Transverse colon (tissue), 4 donors: ENCODE measurements at regions not wholly inside any gene's neighbourhood (a gene's known extent, or its start where the extent isn't known, plus 50 kb on each side); places are given as distances from the start of the nearest gene placed in this dataset.

Source experiments
- DNase-seq: peaks from one replicate; pipeline ENCODE4 v3.0.0-alpha.2; 2019
- H3K27ac ChIP-seq, 4 donors: fragments of 200-600 bp; sonication (generic); 2 replicates each; pipeline ENCODE4 v1.5.1; 2016 to 2018; ENCODE audit warnings: inconsistent platforms in 4 of 4
- H3K27me3 ChIP-seq: fragments of 200-600 bp; sonication (generic); 2 replicates; pipeline ENCODE4 v1.5.1; 2017; ENCODE audit warnings: inconsistent platforms
- H3K36me3 ChIP-seq, 4 donors: fragments of 200-600 bp; sonication (generic); 2 replicates each; pipeline ENCODE4 v1.5.1; 2017 to 2019; ENCODE audit warnings: inconsistent platforms in 4 of 4
- H3K4me1 ChIP-seq, 4 donors: fragments of 200-600 bp; sonication (generic); 2 replicates each; pipeline ENCODE4 v1.5.1; 2017 to 2020; ENCODE audit warnings: inconsistent platforms in 4 of 4
- H3K4me3 ChIP-seq, 4 donors: fragments of 200-600 bp; sonication (generic); 1 replicate in 1 of 4; 2 replicates in 3 of 4; pipeline versions ENCODE4 v1.5.1 to v1.6.1; 2017 to 2019; ENCODE audit warnings: inconsistent platforms in 4 of 4
- H3K9me3 ChIP-seq, 2 donors: fragments of 200-600 bp; sonication (generic); 2 replicates each; pipeline ENCODE4 v1.5.1; 2017 to 2019; ENCODE audit warnings: inconsistent platforms in 2 of 2
- EP300 ChIP-seq: sonication (generic); formaldehyde crosslinking; IDR thresholded peaks from one replicate; pipeline ENCODE4 v1.6.1; 2017; ENCODE audit warnings: antibody characterized with exemption, low read depth
- POLR2A ChIP-seq: fragments of 450-650 bp; IDR thresholded peaks from one replicate; pipeline ENCODE4 v1.6.1; 2016; ENCODE audit warnings: antibody characterized with exemption, mild to moderate bottlenecking, moderate library complexity
- POLR2AphosphoS5 ChIP-seq, 3 donors: sonication (generic); formaldehyde crosslinking; IDR thresholded peaks; one replicate each; pipeline ENCODE4 v1.6.1; 2016; ENCODE audit warnings: antibody characterized with exemption in 3 of 3
- WGBS, 2 donors: methylation state at CpG; one replicate each; pipeline ENCODE4 v1.1.5; 2018; ENCODE audit warnings: low coverage in 1 of 2; 5-methylcytosine and 5-hydroxymethylcytosine counted together
- in situ Hi-C, 4 donors: fragments of 200-750 bp; cut with MboI; loops; one replicate each; pipeline versions ENCODE4 v1.15.0 to v1.15.1; 2017; ENCODE audit warnings: low sequenced_read_pairs in 3 of 4, low pct_ligation_motif_present in 1 of 4, low pct_unique_long_range_greater_than_20kb in 1 of 4
- intact Hi-C: fragments of 100-400 bp; cut with DNase I; formaldehyde crosslinking; loops from one replicate; pipeline ENCODE4 v1.15.1; 2023; ENCODE audit warnings: low total_unique reads
- TF ChIP-seq, protein P1 (sequence below), 5 experiments: fragments of 200-600 bp in 3 of 5; fragments of 450-650 bp in 2 of 5; sonication (generic) in 3 of 5; IDR thresholded peaks; 1 replicate in 2 of 5; 2 replicates in 3 of 5; pipeline ENCODE4 v1.5.1; 2016 to 2017; ENCODE audit warnings: antibody characterized with exemption in 5 of 5, inconsistent platforms in 3 of 5, mild to moderate bottlenecking in 2 of 5, moderate library complexity in 1 of 5

DNA sequence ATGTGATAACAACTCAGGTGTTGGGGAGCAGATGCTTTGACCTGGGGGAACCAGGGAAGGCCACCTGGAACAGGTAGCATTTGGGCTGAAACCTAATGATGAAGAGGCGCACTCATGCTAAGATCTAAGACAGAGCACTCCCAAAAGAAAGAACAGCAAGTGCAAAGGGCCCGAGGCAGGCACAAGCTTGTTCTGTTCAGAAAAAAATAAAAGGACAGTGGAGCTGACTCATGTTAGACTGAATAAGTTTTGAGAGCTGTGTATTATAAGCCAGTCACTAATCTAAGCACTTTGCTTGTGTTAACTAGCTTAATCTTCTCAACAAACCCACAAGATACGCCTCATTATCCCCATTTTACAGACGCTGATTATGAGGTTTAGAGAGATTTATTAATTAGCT is 90.1 kb downstream of the MATN1 start:
- DNase-seq: no peak
- H3K4me3 ChIP-seq: no peak overlapping the region
- 66 to 85% methylated on average over 4 of the region's 4 CpGs for WGBS, 2 donors
- H3K27ac ChIP-seq: no peak overlapping the region
- H3K4me1 ChIP-seq: peaks cover 0 to 3% (median 0%) of the 10 kb centered on the region in 4 donors
- intact Hi-C loops (no loop called here), in situ Hi-C loops (no loop called here)
- H3K9me3 ChIP-seq: no peaks in the 10 kb centered on the region
- H3K27me3 ChIP-seq: no peaks in the 10 kb centered on the region
- TF ChIP-seq, protein P1, sequence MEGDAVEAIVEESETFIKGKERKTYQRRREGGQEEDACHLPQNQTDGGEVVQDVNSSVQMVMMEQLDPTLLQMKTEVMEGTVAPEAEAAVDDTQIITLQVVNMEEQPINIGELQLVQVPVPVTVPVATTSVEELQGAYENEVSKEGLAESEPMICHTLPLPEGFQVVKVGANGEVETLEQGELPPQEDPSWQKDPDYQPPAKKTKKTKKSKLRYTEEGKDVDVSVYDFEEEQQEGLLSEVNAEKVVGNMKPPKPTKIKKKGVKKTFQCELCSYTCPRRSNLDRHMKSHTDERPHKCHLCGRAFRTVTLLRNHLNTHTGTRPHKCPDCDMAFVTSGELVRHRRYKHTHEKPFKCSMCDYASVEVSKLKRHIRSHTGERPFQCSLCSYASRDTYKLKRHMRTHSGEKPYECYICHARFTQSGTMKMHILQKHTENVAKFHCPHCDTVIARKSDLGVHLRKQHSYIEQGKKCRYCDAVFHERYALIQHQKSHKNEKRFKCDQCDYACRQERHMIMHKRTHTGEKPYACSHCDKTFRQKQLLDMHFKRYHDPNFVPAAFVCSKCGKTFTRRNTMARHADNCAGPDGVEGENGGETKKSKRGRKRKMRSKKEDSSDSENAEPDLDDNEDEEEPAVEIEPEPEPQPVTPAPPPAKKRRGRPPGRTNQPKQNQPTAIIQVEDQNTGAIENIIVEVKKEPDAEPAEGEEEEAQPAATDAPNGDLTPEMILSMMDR (IDR thresholded peaks at IDR 0.05): no peak
- no peak for TF ChIP-seq EP300
- no peak for TF ChIP-seq POLR2AphosphoS5 (IDR thresholded peaks at IDR 0.05)
- no peak for TF ChIP-seq POLR2A
- H3K36me3 ChIP-seq: no peaks in the 10 kb centered on the region

DNA sequence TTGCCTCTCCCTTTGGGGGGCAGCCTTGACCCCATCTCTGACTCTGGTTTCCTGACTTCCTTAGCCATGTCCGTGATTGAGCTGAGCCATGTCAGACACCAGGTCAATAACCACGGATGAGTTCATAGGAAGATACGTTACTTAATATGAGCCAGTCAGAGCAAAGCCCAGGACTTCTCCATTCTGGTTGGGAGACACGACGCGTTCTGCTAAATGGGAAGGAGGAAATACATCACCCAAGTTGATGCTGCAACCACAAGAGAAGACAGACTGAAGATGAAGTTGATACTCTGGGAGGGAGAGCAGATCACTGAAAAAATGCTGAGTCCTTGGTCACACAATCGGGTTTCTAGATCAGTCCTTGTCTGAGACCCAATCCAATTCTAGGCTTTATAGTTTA is 90.9 kb downstream of the MATN1 start:
- intact Hi-C loops (no loop called here), in situ Hi-C loops (no loop called here)
- Histone ChIP-seq H3K4me3 (no peak overlapping the region), H3K4me1 (peaks cover 0 to 3% (median 0%) of the 10 kb centered on the region in 4 donors), H3K9me3 (no peaks in the 10 kb centered on the region), H3K36me3 (no peaks in the 10 kb centered on the region), H3K27ac (no peak overlapping the region), H3K27me3 (no peaks in the 10 kb centered on the region)
- WGBS, 2 donors: 69 to 83% methylated on average over 1 to 7 of the region's 7 CpGs
- DNase-seq: no peak
- TF ChIP-seq POLR2A (no peak), POLR2AphosphoS5 (IDR thresholded peaks at IDR 0.05) (no peak), EP300 (no peak)
- TF ChIP-seq, protein P1 (IDR thresholded peaks at IDR 0.05): no peak

DNA sequence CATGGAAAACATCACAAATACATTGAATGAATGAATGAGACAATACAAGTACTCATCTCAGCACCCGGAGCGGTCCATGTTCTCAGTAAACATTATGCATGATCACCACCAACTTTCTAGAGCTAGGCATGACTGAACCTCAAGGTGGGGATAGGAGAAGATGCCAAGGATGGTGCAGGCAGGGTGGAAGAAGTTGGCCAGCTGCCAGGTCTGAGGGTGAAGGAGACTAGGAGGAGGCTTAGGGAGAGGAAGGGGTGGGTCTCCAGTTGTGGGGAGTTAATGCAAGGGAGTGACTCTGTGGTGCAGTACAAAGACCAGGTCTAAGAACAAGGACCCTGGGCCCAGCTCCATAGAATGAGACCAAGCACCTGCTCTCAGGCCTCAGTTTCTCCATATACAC is 91.7 kb downstream of the MATN1 start:
- no peak overlapping the region for H3K4me3 ChIP-seq
- H3K9me3 ChIP-seq: peaks cover 0 to 5% of the 10 kb centered on the region in 2 donors
- in situ Hi-C loops: no loop called here
- peaks cover 2% of the 10 kb centered on the region for H3K27me3 ChIP-seq
- TF ChIP-seq, protein P1 (IDR thresholded peaks at IDR 0.05): no peak
- no peak for TF ChIP-seq POLR2AphosphoS5 (IDR thresholded peaks at IDR 0.05)
- no peak for TF ChIP-seq POLR2A
- no peak for TF ChIP-seq EP300
- 97 to 100% methylated on average over 1 to 2 of the region's 2 CpGs for WGBS, 2 donors
- H3K36me3 ChIP-seq: no peaks in the 10 kb centered on the region
- no peak for DNase-seq
- H3K4me1 ChIP-seq: no peaks in the 10 kb centered on the region
- H3K27ac ChIP-seq: no peak overlapping the region
- intact Hi-C loops: no loop called here

DNA sequence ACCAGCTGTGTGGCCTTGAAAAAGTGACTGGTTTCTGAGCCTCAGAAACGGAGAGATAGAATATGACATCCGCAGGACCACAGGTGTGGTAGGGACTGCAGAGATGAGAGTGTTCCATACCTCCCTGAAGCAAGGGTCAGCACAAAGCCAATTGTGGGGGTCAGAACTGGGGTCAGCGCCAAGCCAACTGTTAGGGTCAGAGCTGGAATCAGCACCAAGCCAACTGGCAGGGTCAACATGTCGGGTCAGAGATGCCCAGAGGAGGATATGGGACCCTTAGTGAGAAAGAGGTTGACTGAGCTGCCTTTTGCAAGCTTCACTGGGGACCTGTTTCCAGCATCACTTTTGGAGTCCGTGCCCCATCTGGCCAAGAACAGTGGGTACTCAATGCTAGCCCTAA is 93.9 kb downstream of the MATN1 start:
- TF ChIP-seq POLR2AphosphoS5 (IDR thresholded peaks at IDR 0.05): no peak
- TF ChIP-seq, protein P1 (IDR thresholded peaks at IDR 0.05): no peak
- no peak for TF ChIP-seq POLR2A
- no peak for TF ChIP-seq EP300
- peaks cover 3% of the 10 kb centered on the region for H3K27me3 ChIP-seq
- in situ Hi-C loops: no loop called here
- peaks cover 0 to 5% of the 10 kb centered on the region in 2 donors for H3K9me3 ChIP-seq
- H3K4me3 ChIP-seq: no peak overlapping the region
- H3K27ac ChIP-seq: no peak overlapping the region
- no peak for DNase-seq
- no peaks in the 10 kb centered on the region for H3K36me3 ChIP-seq
- H3K4me1 ChIP-seq: no peaks in the 10 kb centered on the region
- 73% methylated on average over 5 of the region's 5 CpGs; no CpG with 5 or more reads in 1 of the 2 donors for WGBS, 2 donors
- intact Hi-C loops: no loop called here
